AG09309 (cell line): ENCODE measurements at regions not wholly inside any gene's neighbourhood (a gene's known extent, or its start where the extent isn't known, plus 50 kb on each side); places are given as distances from the start of the nearest gene placed in this dataset.

Experiments
- DNase-seq: peaks from one replicate; pipeline ENCODE4 v3.0.0-alpha.2; 2010; ENCODE audit warnings: low read depth
- H3K4me3 ChIP-seq: 2 replicates; pipeline ENCODE4 v1.5.1; 2011; ENCODE audit warnings: mild to moderate bottlenecking, low read depth, low read length, moderate library complexity; ENCODE audit not compliant: control insufficient read depth
- CTCF ChIP-seq: IDR thresholded peaks from 2 replicates; pipeline ENCODE4 v1.5.1; 2011; ENCODE audit warnings: mild to moderate bottlenecking, low read depth, low read length, inconsistent platforms; ENCODE audit not compliant: insufficient read depth, control insufficient read depth; ENCODE audit errors: missing control alignments

GRCh38 chr4:53914313-53915016 lies 149.9 kb downstream of the CHIC2 start:
- no peak overlapping the region for H3K4me3 ChIP-seq
- no peak for TF ChIP-seq CTCF
- peak; percentile 82 for DNase-seq

- no peak overlapping the region for H3K4me3 ChIP-seq
- TF ChIP-seq CTCF, result no peak
- no peak for DNase-seq
Observed at GRCh38 chr4:53913771-53914170, 150.6 kb downstream of the CHIC2 start.

- no peak for DNase-seq
- H3K4me3 ChIP-seq, result no peak overlapping the region
- no peak for TF ChIP-seq CTCF
Observed at GRCh38 chr4:53912766-53913497, 151.5 kb downstream of the CHIC2 start.

- peak overlapping the region; percentile 22 for H3K4me3 ChIP-seq
- peak; percentile 75 for TF ChIP-seq CTCF
- DNase-seq, result peak; percentile 94
Observed at GRCh38 chr4:53908661-53909078, 155.7 kb downstream of the CHIC2 start.

GRCh38 chr4:53907772-53908171 lies 156.6 kb downstream of the CHIC2 start:
- no peak overlapping the region for H3K4me3 ChIP-seq
- DNase-seq, result no peak
- no peak for TF ChIP-seq CTCF

GRCh38 chr4:53906606-53907190 lies 157.7 kb downstream of the CHIC2 start:
- DNase-seq, result no peak
- no peak overlapping the region for H3K4me3 ChIP-seq
- TF ChIP-seq CTCF, result no peak
